ENCODE measurements at regions not wholly inside any gene's neighbourhood (a gene's known extent, or its start where the extent isn't known, plus 50 kb on each side); places are given as distances from the start of the nearest gene placed in this dataset.

GRCh38 chr20:11193241-11193640, 519.4 kb upstream of the JAG1 start:
- TF ChIP-seq CTCF (IDR thresholded peaks at IDR 0.05) (no peak), POLR2A (IDR thresholded peaks at IDR 0.05) (no peak)
